ENCODE measurements at regions not wholly inside any gene's neighbourhood (a gene's known extent, or its start where the extent isn't known, plus 50 kb on each side); places are given as distances from the start of the nearest gene placed in this dataset.

- TF ChIP-seq CTCF (conservative IDR thresholded peaks at IDR 0.05; ENCODE audit: low read depth in 2 of 2) (no peak), POLR2AphosphoS5 (IDR thresholded peaks at IDR 0.05; ENCODE audit: low read depth) (no peak), EZH2 (IDR thresholded peaks at IDR 0.05; ENCODE audit: low read depth, unreplicated experiment) (no peak), REST (IDR thresholded peaks at IDR 0.05; ENCODE audit: unreplicated experiment) (no peak), NANOG (IDR thresholded peaks at IDR 0.05; ENCODE audit: borderline replicate concordance) (no peak), CREB1 (CRISPR knock-in tag; IDR thresholded peaks at IDR 0.05; ENCODE audit: low read depth) (no peak), EZH2phosphoT487 (IDR thresholded peaks at IDR 0.05; ENCODE audit: unreplicated experiment) (no peak), JUNB (IDR thresholded peaks at IDR 0.05; ENCODE audit: unreplicated experiment) (no peak), ZNF114 (CRISPR knock-in tag; IDR thresholded peaks at IDR 0.05) (no peak), STAT1 (IDR thresholded peaks at IDR 0.05; ENCODE audit: unreplicated experiment) (no peak)
- TF ChIP-seq, protein P1, sequence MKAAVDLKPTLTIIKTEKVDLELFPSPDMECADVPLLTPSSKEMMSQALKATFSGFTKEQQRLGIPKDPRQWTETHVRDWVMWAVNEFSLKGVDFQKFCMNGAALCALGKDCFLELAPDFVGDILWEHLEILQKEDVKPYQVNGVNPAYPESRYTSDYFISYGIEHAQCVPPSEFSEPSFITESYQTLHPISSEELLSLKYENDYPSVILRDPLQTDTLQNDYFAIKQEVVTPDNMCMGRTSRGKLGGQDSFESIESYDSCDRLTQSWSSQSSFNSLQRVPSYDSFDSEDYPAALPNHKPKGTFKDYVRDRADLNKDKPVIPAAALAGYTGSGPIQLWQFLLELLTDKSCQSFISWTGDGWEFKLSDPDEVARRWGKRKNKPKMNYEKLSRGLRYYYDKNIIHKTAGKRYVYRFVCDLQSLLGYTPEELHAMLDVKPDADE (IDR thresholded peaks at IDR 0.05), result no peak
Measured at GRCh38 chr2:120596990-120597594, 138.6 kb upstream of the GLI2 start.
